Suprapubic skin (tissue), 4 donors: ENCODE measurements at regions not wholly inside any gene's neighbourhood (a gene's known extent, or its start where the extent isn't known, plus 50 kb on each side); places are given as distances from the start of the nearest gene placed in this dataset.

Experiments
- CTCF ChIP-seq, 2 donors: fragments of 200-600 bp in 1 of 2; fragments of 450-650 bp in 1 of 2; sonication (generic) in 1 of 2; IDR thresholded peaks; one replicate each; pipeline ENCODE4 v1.5.1; 2016 to 2019; ENCODE audit warnings: antibody characterized with exemption in 2 of 2, mild to moderate bottlenecking in 1 of 2, moderate library complexity in 1 of 2
- EP300 ChIP-seq: sonication (generic); formaldehyde crosslinking; IDR thresholded peaks from one replicate; pipeline ENCODE4 v1.6.1; 2017; ENCODE audit warnings: antibody characterized with exemption
- POLR2A ChIP-seq, 2 donors: fragments of 450-650 bp; IDR thresholded peaks; one replicate each; pipeline ENCODE4 v1.6.1; 2017; ENCODE audit warnings: antibody characterized with exemption in 2 of 2, mild to moderate bottlenecking in 2 of 2, moderate library complexity in 2 of 2
- POLR2AphosphoS5 ChIP-seq, 3 donors: sonication (generic); formaldehyde crosslinking; IDR thresholded peaks; one replicate each; pipeline ENCODE4 v1.6.1; 2017; ENCODE audit warnings: antibody characterized with exemption in 3 of 3

DNA sequence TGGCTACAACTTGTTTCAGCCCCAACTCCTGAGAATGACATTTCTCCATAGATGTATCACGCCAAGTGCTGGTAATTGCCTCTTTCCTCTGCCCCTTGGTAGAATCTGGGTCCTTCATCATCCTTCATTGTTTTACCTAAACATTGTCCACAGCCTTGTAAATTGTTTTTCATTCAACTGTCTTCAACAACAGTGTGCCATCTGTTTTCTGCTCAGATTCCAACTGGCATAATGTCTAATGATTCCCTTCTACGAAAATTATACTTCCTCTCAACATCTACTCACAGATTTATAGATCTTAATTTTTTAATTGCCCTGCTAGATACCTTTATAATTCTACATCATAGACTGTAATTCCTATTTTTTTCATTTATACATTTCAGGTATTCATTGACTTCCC lies 226.9 kb downstream of the TPRG1 start:
- no peak for TF ChIP-seq CTCF (IDR thresholded peaks at IDR 0.05)
- no peak for TF ChIP-seq POLR2A (IDR thresholded peaks at IDR 0.05)
- no peak for TF ChIP-seq EP300
- no peak for TF ChIP-seq POLR2AphosphoS5 (IDR thresholded peaks at IDR 0.05)
